ENCODE measurements at regions not wholly inside any gene's neighbourhood (a gene's known extent, or its start where the extent isn't known, plus 50 kb on each side); places are given as distances from the start of the nearest gene placed in this dataset.

GRCh38 chr2:61675204-61675603 is 137.0 kb upstream of the XPO1 start:
- TF ChIP-seq RNF2 (IDR thresholded peaks at IDR 0.05; ENCODE audit: borderline replicate concordance, low read depth, low read length, missing control alignments, poor library complexity, severe bottlenecking) (no peak), ZNF274 (IDR thresholded peaks at IDR 0.05; ENCODE audit: borderline replicate concordance, extremely low read depth, low read length) (no peak), MAX (IDR thresholded peaks at IDR 0.05) (no peak), RXRA (IDR thresholded peaks at IDR 0.05; ENCODE audit: insufficient read depth, low read depth, low read length) (no peak), ASH2L (IDR thresholded peaks at IDR 0.05; ENCODE audit: low read length) (no peak), USF2 (IDR thresholded peaks at IDR 0.05; ENCODE audit: low read length) (no peak), SP1 (IDR thresholded peaks at IDR 0.05; ENCODE audit: low read depth, low read length) (no peak), SIN3A (conservative IDR thresholded peaks at IDR 0.05 in 1 of 2, IDR thresholded peaks at IDR 0.05 in 1 of 2; ENCODE audit: low read depth in 1 of 2, low read length in 2 of 2) (no peak), CBX5 (IDR thresholded peaks at IDR 0.05; ENCODE audit: low read depth, low read length) (no peak), SUZ12 (IDR thresholded peaks at IDR 0.05; ENCODE audit: low read length) (no peak), FOSL1 (IDR thresholded peaks at IDR 0.05; ENCODE audit: insufficient read depth, low read depth, low read length) (no peak)
- Histone ChIP-seq H3K56ac (replicated peaks; ENCODE audit: insufficient read length, low read depth, low read length) (no peak overlapping the region), H4K20me1 (replicated peaks in 1 of 2; ENCODE audit: control insufficient read depth in 1 of 2, insufficient read depth in 2 of 2, low read length in 2 of 2) (no peaks in the 10 kb centered on the region), H2BK20ac (ENCODE audit: low read length) (no peak overlapping the region), H3K4me1 (replicated peaks in 1 of 4; ENCODE audit: control insufficient read depth in 3 of 4, insufficient read depth in 4 of 4, low read length in 3 of 4) (peaks cover 0 to 5% (median 4%) of the 10 kb centered on the region in 4 experiments; a peak in 3 of 7 replicates), H3K27me3 (replicated peaks in 1 of 4; ENCODE audit: control insufficient read depth in 3 of 4, extremely low read depth in 1 of 4, insufficient read depth in 3 of 4, low read length in 3 of 4) (no peaks in the 10 kb centered on the region), H3K79me1 (ENCODE audit: low read depth, low read length) (no peaks in the 10 kb centered on the region), H2AFZ (ENCODE audit: low read length) (no peak overlapping the region), H2BK120ac (replicated peaks; ENCODE audit: low read depth, low read length) (no peak overlapping the region), H3K79me2 (ENCODE audit: control insufficient read depth in 1 of 2, insufficient read depth in 2 of 2, low read length in 2 of 2) (no peaks in the 10 kb centered on the region), H4K91ac (replicated peaks; ENCODE audit: insufficient read length, low read length) (no peak overlapping the region), H3K4me2 (ENCODE audit: insufficient read depth in 1 of 2, low read depth in 2 of 2, low read length in 2 of 2) (no peak overlapping the region), H4K5ac (ENCODE audit: insufficient read length, low read depth, low read length) (no peak overlapping the region), H2AK5ac (ENCODE audit: low read depth, low read length) (no peak overlapping the region), H4K8ac (ENCODE audit: extremely low read depth, insufficient read depth, low read length) (no peak overlapping the region), H3K23me2 (ENCODE audit: low read depth, low read length) (no peaks in the 10 kb centered on the region), H3K18ac (ENCODE audit: extremely low read depth, low read length) (no peak overlapping the region), H3K4me3 (ENCODE audit: extremely low read depth in 1 of 4, insufficient read depth in 2 of 4, low read depth in 3 of 4, low read length in 4 of 4) (no peak overlapping the region), H3K14ac (ENCODE audit: insufficient read length) (no peak overlapping the region), H3K4ac (replicated peaks; ENCODE audit: insufficient read length, low read depth, low read length) (no peak overlapping the region), H2BK15ac (ENCODE audit: low read length) (no peak overlapping the region), H3K9ac (replicated peaks in 1 of 4; ENCODE audit: extremely low read depth in 1 of 4, low read depth in 3 of 4, low read length in 3 of 4) (no peak overlapping the region), H3K27ac (ENCODE audit: low read depth, low read length) (no peak overlapping the region), H3K23ac (ENCODE audit: insufficient read length) (no peak overlapping the region), H3K9me3 (ENCODE audit: insufficient read depth in 2 of 2, low read depth in 1 of 2, low read length in 1 of 2) (peaks cover 8 to 12% of the 10 kb centered on the region in 2 experiments; a peak in 3 of 4 replicates), H2BK12ac (ENCODE audit: low read depth, low read length) (no peak overlapping the region), H3K36me3 (ENCODE audit: control insufficient read depth in 2 of 4, insufficient read depth in 4 of 4, low read length in 3 of 4) (no peaks in the 10 kb centered on the region), H2BK5ac (ENCODE audit: low read depth, low read length) (no peak overlapping the region)
- FAIRE-seq = no peak
- CTCF ChIA-PET (ENCODE audit: partially characterized antibody) = no interaction called here
- POLR2A ChIA-PET (ENCODE audit: partially characterized antibody) = no interaction called here
- DNase-seq (ENCODE audit: low read depth in 1 of 2, low spot score in 2 of 2) = no peak

All from H1 (cell line).